Right renal cortex interstitium (tissue), 3 donors: ENCODE measurements at regions not wholly inside any gene's neighbourhood (a gene's known extent, or its start where the extent isn't known, plus 50 kb on each side); places are given as distances from the start of the nearest gene placed in this dataset.
"Not testable (repeated sequence)": the region's sequence is repeated elsewhere in the genome, so short reads cannot be mapped to it uniquely, and the experiment has no call there.

Source experiments
- DNase-seq, 3 donors: peaks; one replicate each; pipeline ENCODE4 v3.0.0-alpha.2; 2013; ENCODE audit warnings: low read depth in 3 of 3, low spot score in 2 of 3

- no peak for DNase-seq
Measured at GRCh38 chr10:121130382-121130781, 279.2 kb downstream of the WDR11 start.

GRCh38 chr10:121131014-121131413 is 279.9 kb downstream of the WDR11 start:
- DNase-seq: no peak

- no peak for DNase-seq
Measured at GRCh38 chr10:121131426-121132265, 280.5 kb downstream of the WDR11 start.

- no peak for DNase-seq
Measured at GRCh38 chr10:121132273-121132672, 281.1 kb downstream of the WDR11 start.

- DNase-seq: no peak
Measured at GRCh38 chr10:121133901-121134300, 282.7 kb downstream of the WDR11 start.

GRCh38 chr10:121134711-121135110 is 283.5 kb downstream of the WDR11 start:
- DNase-seq: no peak

- no peak for DNase-seq
Measured at GRCh38 chr10:121135512-121135911, 284.4 kb downstream of the WDR11 start.

GRCh38 chr10:121137533-121137932 is 286.4 kb downstream of the WDR11 start:
- no peak for DNase-seq

- no peak for DNase-seq
Measured at GRCh38 chr10:121138112-121138860, 287.1 kb downstream of the WDR11 start.

- DNase-seq: no peak
Measured at GRCh38 chr10:121138918-121139317, 287.8 kb downstream of the WDR11 start.

- not testable (repeated sequence) for DNase-seq
Measured at GRCh38 chr10:121145802-121146395, 294.7 kb downstream of the WDR11 start.

GRCh38 chr10:121148921-121149320 is 297.8 kb downstream of the WDR11 start:
- no peak for DNase-seq

- no peak for DNase-seq
Measured at GRCh38 chr10:121152033-121152432, 300.9 kb downstream of the WDR11 start.

GRCh38 chr10:121152935-121153334 is 301.8 kb downstream of the WDR11 start:
- no peak for DNase-seq

GRCh38 chr10:121154310-121154709 is 303.1 kb downstream of the WDR11 start:
- no peak for DNase-seq

- DNase-seq: no peak
Measured at GRCh38 chr10:121154846-121155245, 303.7 kb downstream of the WDR11 start.

GRCh38 chr10:121155742-121156474 is 304.7 kb downstream of the WDR11 start:
- DNase-seq: no peak

- no peak for DNase-seq
Measured at GRCh38 chr10:121157998-121158397, 306.8 kb downstream of the WDR11 start.

- no peak for DNase-seq
Measured at GRCh38 chr10:121158988-121159579, 307.9 kb downstream of the WDR11 start.

- DNase-seq: no peak
Measured at GRCh38 chr10:121159670-121160069, 308.5 kb downstream of the WDR11 start.

- DNase-seq: no peak
Measured at GRCh38 chr10:121165276-121165675, 314.1 kb downstream of the WDR11 start.
